GM23248 (cell line): ENCODE measurements at regions not wholly inside any gene's neighbourhood (a gene's known extent, or its start where the extent isn't known, plus 50 kb on each side); places are given as distances from the start of the nearest gene placed in this dataset.

Experiments
- EZH2 ChIP-seq: fragments of 200-600 bp; sonication (generic); IDR thresholded peaks from 2 replicates; pipeline ENCODE4 v1.6.1; 2018; ENCODE audit warnings: antibody characterized with exemption, mild to moderate bottlenecking; ENCODE audit not compliant: insufficient read depth, poor library complexity, severe bottlenecking
- EZH2phosphoT487 ChIP-seq: fragments of 200-600 bp; sonication (generic); IDR thresholded peaks from 2 replicates; pipeline ENCODE4 v1.6.1; 2018; ENCODE audit warnings: antibody characterized with exemption, moderate library complexity, mild to moderate bottlenecking, low read depth; ENCODE audit not compliant: insufficient read depth

DNA sequence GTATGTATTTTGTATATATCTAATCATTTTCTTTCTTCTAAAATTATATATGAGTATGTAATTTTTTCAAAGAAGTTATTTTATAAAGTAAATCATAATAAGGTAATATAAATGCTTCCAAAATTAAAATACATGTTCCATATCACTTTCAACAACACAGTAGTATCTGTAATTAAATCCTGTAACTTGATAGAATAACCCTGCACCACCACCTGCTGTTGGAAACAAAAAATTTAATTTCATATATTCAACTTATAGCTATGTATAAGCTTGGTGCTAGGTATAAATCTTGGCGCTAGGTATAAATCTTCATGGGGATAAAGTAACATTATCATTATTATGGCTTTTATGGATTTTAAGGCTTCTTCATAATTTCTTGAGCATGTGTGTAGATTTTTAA lies 149.7 kb upstream of the DCN start:
- TF ChIP-seq EZH2 (no peak), EZH2phosphoT487 (no peak)
